GM23248 (cell line): ENCODE measurements at regions not wholly inside any gene's neighbourhood (a gene's known extent, or its start where the extent isn't known, plus 50 kb on each side); places are given as distances from the start of the nearest gene placed in this dataset.

Experiments
- EZH2 ChIP-seq: fragments of 200-600 bp; sonication (generic); IDR thresholded peaks from 2 replicates; pipeline ENCODE4 v1.6.1; 2018; ENCODE audit warnings: antibody characterized with exemption, mild to moderate bottlenecking; ENCODE audit not compliant: insufficient read depth, poor library complexity, severe bottlenecking
- EZH2phosphoT487 ChIP-seq: fragments of 200-600 bp; sonication (generic); IDR thresholded peaks from 2 replicates; pipeline ENCODE4 v1.6.1; 2018; ENCODE audit warnings: antibody characterized with exemption, moderate library complexity, mild to moderate bottlenecking, low read depth; ENCODE audit not compliant: insufficient read depth

DNA sequence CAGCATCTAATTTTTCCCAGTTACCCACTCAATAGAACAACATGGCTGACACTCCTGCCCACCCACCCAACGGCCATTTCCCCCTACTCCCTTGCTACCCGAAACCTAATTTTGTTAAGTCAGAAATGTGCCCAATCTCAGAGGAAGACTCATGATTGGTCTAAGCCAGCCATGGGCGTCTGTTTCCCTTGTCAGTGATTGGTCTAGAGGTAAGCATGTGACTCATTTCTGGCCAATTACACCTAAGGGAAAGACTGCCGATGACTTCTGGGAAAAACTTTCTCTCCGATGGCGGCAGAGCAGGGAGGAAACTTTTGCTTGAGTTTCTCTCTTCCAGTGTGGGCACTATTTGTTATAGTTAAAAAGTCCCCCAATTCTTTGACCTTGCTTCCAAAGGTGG, 72.9 kb downstream of the RPLP1 start:
- TF ChIP-seq EZH2 (no peak), EZH2phosphoT487 (no peak)
